Dedifferentiated amniotic fluid mesenchymal stem cell (primary cell): ENCODE measurements at regions not wholly inside any gene's neighbourhood (a gene's known extent, or its start where the extent isn't known, plus 50 kb on each side); places are given as distances from the start of the nearest gene placed in this dataset.

ENCODE experiments used
- DNase-seq: peaks from one replicate; pipeline ENCODE4 v3.0.0-alpha.2; 2016; ENCODE audit errors: extremely low spot score

DNA sequence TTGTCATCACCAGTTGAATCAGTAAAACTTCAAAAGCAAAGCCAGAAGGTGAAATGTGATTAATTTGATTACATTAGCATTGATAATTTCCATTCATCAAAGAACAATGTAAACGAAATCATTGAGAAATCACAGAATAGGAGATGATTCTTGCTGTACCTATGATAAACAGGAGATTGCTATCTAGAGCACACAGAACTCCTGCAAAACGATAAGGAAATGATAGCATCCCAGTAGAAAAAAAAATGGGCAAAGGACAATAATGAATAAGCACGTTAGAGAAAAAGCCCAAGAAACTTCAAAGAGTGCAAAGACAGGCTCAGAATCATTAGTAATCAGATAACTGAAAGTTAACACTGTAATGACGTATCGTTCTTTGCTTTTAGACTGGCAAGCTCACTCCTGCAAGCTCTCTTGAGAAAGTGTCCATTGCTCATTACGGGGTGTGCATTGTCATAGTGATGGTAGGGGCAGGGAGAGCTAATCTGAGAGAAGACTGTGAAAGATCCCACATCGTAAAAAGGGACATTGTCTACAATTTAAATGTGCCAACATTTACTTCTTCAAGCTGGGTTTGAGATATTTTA is 143.6 kb downstream of the SPP2 start:
- DNase-seq = no peak

DNA sequence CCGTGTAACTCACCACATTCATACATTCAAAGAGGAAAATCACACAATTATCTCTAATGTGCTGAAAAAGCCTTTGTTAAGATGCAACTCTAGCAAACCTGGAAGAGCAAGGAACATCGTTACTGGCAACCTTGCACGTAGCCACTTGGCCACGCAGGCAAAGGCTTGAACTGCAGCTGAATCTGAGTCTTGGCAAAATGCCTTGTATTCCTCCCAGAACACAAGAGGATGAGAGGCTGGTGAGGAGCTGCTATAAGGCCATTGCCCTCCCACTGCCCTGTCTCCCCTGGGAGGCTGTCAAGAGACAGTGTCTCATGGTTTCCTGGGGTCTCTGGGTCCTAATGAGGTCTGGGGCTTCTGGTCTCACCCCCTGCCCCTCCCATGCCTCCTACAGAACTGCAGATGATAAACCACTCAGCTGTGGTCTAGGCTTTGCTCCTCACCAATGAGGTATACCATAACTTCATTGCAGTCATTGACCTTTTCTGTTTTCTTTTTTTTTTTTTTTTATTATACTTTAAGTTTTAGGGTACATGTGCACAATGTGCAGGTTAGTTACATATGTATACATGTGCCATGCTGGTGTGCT is 141.4 kb downstream of the SPP2 start:
- DNase-seq = no peak

DNA sequence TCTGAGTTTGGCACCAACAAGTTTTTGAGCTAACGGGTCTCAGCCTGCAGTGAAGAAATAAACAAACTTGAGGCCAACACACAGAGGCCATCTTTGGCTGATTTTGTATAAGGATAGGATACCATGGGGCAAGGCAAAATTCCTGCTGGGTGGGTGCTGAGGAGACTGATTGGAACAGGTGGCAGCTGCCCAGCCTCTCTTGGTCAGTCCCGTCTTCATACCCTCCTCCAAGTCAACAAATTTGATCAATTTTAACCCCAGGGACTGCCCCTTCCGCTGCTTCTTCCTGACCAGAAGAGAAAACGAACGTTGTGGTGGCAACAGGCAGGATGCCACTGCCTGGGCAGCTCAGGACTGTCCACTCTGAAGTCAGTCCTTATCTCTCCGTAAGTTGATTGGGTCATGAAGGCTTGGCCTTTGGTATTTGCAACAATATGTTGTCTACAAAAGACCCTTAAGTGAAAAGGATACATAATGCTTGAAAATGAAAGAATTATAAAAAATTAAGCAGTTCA is 139.3 kb downstream of the SPP2 start:
- no peak for DNase-seq

DNA sequence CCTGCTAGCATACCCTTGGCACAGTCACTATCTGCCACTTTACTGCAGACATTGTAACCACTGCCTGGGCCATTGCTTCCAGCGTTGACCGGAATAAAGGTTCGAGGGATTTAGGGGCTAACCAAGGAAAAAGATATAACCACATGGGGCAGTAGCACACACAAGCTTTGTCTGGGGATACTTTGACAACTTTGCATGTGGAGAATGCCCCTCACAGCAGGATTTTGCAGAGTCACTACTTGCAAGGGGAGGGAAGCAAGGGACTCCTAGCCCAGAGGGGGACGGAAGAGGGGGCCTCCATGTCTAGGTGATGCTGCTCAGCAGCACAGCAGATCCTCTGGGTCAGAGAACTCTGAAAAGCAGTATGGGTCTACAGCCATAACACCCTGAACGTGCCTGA is 138.7 kb downstream of the SPP2 start:
- no peak for DNase-seq

DNA sequence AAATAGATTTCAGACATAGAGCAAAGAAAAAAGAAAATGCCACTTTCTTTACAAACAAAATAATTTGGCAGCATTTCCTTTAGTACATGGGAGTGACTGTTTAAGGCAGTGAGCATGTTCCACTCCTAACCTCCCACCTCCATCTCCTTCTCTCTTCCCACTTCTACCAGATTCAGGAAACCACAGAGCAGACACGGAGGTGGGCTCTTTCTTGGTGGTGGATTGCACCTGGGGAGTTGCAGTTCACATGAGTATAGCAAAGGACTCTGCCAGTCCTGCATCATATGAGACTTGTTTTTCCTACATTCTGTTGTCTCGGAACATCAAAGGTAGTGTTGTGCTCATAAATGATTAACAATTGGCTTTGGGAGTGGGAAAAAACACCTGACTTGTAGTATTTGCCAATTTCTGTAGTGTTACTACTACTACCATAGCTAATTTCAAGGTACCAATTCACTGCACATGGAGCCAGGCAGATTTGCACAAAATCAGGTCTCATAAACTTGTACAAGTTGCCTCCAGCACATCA is 137.2 kb downstream of the SPP2 start:
- no peak for DNase-seq

DNA sequence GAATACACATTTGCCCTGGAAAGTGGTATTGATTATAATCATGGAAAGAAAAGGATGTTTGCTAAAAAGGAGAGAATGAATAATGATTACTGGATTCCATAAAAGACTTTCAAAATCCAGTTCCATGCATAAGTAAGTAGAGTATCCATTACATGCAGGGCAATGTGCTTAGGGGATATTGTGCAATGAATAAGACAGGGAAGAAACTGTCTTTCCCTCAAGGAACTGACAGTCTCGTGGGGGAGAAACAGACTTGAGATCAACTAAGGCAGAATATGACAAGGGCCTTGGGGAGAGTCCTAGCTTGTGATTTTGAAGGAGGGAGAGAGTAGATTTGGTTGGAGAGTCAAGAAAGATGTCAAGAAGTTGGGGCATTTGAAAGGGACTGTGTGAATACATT is 130.6 kb downstream of the SPP2 start:
- no peak for DNase-seq

DNA sequence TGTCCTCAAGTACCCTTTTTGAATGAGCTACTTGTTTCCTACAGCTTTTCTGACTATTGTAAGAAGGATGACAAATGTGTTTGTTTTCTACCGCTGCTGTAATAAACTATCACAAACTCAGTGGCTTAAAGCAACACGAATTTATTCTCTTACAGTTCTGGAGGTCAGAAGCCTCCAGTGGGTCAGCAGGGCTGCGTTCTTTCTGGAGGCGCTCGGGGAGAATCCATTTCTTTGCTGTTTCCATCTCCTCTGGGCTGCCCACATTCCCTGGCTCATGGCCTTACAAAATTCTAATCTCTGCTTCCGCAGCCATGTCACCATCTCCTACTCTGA is 128.5 kb downstream of the SPP2 start:
- DNase-seq = no peak

DNA sequence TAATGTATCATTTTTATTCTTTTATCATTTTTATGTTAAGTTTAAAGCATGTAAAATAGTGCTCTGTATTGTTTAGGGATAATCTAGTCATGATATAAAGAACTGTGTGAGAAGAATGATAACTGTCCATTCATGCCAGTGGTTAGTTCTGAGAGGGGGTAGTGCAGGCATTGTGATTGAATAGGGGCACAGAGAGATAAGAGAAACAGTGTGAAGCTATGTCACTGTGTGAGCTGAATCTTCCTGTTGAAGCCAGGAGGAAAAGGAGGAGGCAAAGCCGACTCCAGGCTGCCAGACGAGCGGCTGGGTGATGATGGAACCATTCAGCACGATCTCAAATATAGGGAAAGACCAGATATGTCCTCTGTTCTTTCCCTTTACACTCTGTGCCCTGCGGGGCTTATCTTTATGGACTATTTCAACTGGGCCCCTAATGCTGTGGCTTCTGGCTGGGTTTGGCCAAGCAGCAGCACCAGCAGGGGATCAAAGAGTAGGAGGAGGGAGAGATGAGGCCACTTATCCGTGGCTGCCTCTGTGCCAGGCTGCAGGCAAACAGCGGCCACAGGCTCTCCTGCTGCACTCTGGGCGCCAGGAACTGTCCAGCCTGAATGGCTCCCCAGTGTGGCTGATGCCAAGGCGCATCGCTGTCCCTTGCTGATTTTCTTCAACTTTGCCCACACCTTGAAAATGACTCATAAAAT is 128.0 kb downstream of the SPP2 start:
- DNase-seq = no peak

DNA sequence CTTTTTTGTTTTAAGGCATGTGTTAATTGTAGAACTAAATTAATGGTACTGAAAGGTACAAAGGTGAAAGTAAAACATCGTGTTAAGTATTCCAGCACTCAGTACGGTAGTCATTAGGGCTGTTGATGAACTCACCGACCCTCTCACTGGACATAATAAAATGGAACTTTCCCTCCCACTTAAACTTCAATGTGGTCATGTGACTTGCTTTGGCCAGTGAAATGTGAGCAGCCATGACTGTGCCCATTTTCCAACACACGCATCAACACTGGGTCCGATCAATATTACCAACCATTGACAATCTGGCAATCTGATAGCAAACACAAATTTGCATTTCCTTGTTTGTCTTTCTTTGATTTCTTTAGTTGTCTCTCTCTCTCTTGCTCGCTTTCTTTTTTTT is 125.1 kb downstream of the SPP2 start:
- DNase-seq = no peak

DNA sequence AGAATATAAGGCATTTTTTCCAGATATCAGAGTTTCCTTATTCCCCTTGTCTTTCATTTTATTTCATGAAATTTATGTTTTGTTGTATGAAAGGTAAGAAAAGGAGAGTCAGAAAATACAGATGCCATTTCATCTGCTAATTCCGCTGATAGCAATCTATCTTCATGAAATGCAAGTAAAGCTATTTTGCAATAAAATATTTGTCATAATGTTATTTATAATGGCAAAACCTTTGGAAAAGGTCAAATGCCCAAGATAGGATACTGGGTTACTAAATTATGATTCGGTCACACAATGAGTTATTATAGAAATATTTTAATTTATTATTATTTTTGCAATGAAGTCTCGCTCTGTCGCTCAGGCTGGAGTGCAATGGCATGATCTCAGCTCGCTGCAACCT is 124.2 kb downstream of the SPP2 start:
- no peak for DNase-seq

DNA sequence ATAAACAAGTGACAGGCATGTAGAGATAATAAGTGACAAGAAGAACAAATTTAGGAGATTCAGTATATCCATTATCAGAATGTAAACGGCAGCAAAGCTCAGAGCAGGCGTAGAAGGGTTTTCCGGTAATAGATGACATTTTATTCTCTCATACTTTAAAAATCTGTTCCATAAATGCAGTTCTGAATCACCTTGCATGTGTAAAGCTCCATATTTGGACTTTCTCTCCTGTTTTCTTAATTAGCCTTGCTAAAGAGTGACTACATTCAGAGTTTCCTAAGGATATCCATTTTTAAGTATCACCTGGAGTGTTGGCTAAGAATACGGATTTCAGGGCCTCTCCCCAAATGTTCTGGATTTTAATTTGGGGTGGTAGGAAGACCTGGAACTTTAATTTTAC is 122.0 kb downstream of the SPP2 start:
- no peak for DNase-seq

DNA sequence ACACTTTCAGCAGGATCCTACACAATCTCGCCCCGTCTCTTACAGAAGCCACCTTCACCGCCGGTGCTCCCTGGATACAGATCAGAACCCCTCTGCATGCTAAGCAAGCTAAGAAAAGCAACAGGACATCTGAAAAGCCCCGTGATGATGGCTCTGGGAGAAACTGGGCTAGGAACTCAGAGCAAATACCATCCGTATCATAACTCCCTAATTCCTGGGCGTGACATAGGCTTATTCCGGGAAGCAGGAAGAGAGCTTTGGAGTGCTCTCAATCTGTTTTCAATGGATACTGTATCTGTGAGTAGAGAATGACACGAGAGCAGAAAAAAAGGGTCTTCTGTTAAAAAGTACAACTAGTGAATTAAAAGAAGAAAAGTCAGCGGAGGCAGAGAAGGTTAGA is 121.6 kb downstream of the SPP2 start:
- no peak for DNase-seq

DNA sequence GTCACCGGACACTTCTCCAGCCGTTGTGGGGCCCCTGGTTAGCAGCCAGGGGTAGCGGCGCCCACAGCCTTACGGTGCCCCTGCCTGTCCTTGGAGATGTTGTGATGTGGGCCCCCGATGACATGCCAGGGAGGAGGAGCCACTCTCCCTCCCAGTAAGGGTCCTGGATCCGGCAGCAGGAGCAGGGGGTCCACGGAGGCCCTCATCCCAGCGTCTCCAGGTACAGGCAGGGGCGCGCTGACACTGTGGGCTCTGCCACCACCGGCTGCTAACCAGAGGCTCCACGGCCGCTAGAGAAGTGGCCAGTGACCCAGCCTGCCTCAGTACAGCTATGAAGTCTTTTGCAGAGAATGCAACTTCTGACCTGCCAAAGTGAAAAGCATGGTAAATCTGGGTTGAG is 121.2 kb downstream of the SPP2 start:
- DNase-seq = no peak

DNA sequence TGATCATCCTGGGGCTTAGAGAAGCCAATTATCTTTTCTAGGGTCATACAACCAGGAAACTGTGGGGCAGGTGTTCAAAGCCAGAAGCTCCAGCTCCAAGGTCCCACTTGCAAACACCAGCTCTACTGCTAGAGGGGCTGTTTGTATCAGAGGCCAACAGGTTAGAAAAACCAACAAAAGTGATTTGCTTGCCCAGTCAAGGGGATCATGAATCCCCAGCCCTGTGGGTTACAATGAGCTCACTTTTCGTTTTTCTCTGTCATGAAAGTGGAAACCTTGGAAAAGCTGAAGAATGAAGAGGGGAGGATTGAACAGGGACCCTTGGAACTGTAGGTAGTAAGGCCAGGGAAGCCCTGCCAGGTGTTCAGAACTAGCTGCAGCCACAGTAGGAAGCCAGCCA is 119.2 kb downstream of the SPP2 start:
- DNase-seq = no peak

DNA sequence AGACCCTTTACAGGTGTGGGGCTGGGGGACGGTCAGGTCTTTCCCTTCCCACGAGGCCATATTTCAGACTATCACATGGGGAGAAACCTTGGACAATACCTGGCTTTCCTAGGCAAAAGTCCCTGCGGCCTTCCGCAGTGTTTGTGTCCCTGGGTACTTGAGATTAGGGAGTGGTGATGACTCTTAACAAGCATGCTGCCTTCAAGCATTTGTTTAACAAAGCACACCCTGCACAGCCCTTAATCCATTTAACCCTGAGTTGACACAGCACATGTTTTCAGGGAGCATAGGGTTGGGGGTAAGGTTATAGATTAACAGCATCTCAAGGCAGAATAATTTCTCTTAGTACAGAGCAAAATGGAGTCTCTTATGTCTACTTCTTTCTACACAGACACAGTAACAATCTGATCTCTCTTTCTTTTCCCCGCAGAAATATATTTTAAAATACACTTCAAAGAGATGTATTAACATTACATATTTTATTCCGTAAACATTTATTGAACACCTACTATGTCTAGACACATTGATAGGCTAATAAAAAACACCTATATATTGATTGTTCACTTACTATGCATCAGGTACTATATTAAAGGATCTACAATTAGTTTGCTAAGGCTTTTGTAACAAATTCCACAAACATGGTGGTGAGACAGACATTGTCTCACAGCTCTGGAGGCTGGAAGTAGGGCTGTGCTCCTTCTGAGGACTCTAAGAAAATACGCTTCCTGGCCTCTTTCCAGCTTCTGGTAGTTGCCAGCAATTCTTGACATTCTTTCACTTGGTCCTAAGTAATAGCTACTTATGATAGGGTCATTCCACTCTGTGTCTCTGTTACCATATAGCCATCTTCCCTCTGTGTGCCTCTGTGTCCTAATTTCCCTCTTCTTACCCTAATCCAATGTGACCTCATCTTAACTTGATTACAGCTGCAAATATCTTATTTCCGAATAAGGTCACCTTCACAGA is 118.4 kb downstream of the SPP2 start:
- DNase-seq = peak; percentile 74

DNA sequence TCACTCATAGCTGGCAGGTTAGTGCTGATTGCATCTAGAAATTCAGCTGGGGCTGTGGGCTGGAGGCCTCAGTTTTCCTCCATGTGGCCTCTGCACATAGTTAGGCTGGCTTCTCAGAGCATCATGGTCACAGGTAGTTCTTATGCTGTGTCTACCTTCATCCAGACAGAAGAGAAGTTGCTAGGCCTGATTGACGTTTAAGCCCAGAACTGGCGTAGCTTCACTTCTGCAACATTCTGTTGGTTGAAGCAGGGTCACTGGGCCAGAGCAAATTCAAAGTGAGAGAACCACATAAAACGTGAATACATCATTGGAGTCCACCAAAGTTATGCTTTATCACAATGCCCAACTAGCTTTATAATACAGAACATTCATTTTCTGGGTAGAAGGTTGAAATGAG is 116.0 kb downstream of the SPP2 start:
- no peak for DNase-seq

DNA sequence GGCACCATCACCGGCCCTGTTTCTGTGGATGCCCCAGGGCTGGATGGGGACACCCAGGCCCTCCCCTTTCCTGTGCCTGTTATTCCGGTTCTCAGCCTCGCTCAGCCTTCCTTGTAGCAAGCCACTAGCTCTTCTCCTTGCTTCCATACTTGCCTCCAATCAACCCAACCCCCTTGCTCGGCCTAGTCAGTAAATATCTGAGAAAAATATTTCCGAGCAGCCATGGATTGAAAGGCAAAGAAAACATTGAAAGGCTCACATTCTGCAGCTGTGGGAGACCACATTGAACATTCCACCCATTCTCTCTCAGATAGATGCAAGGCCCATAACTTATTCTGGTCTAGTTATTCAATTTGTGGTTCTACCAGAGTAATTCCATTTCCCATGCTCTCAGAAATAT is 114.9 kb downstream of the SPP2 start:
- peak; percentile 45 for DNase-seq

DNA sequence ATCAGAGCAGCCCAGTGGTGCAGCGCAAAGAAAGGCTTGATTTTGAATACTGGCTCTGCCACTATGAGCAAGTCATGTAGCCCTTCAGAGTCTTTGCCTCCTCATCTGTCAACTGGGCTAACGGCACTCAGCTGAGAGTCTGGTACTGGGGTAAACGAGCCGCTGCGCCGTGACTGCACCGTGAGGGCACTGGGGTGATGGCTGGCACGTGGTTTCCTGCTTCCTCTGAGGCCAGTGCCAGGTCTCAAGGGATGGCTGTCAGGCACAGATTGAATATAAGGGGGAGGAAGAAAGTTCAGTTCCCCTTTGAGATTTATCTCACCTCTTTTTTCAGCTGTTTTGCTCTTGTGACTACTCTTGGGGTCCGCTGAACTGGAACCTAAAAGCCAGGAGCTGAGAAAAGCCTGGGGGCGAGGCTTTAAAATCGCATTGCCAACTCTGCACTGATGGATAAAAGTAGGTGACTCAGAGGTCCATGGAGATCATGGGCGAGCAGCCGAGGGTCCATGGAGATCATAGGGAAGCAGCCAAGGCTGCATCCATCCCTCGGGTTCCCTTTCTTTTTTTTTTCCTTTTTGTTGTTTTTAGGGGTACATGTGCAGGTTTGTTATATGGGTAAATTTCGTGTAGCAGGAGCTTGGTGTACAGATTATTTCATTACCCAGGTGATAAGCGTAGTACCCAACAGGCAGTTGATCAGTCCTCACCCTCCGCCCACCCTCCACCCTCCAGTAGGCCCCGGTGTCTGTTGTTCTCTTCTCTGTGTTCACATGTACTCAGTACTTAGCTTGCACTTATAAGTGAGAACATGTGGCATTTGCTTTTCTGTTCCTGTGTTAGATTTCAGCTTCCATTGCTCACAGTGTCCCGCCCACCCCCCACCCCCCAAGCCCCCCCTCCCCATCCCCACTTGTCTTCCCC is 114.3 kb downstream of the SPP2 start:
- DNase-seq = no peak

DNA sequence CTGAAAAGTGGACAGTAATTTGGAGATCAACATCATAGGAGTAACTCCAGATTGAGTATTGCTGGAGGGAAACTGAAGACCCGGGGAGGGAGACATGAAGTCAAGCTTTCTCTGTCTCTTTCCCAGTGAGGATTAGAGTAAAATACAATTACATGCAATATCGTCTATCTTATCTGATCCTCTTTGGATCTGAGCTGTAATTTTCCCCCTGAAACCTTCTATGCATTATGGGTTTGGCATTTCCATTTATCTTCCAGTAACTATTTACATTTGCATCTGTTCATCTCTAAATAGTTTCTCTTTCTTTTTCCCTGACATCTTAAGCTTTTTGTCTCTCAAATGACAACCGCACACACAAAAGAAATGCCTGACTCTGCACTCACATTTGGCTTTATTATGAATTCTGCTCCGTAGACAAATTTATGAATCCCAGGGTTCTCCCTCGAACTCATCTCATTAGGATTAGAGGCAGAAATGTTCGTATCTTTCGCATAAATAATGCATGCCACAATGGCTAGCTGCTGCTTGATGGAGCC is 113.1 kb downstream of the SPP2 start:
- DNase-seq = no peak

DNA sequence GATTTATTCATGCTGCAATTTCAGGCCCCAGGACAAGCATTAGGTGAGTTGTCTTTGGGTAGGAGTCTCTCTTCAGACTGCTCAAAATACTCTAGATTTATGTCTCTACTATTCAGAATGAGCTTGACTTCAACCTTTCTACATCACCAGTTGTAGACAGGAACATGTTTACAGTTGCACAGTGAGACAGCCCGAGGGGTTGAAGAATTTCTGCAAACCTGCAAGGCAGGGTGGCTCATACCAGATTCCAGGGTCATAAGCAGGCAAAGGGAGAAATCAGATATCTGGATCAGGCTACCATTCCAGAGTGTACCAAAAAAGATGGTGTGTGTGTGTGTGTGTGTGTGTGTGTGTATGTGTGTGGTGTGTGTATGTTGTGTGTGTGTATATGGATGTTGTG is 112.4 kb downstream of the SPP2 start:
- DNase-seq = no peak

DNA sequence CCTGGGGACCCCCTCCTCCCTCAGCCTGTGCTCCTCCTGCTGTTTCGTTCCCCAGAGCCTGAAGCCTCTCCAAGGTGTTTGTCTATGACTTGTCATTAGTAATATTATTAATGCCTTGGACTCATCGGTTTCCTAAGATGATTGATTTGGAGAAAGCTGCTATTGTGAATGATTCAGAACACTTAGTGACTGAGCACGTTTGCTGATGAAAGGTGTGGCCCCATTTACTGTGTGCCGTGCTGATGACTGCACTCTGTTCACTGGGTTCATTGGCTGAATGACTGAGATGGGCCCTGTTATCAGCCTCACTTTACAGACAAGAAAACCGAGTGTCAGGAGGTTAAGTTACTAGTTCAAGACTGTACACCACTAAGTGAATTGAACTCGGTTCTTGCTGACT is 111.4 kb downstream of the SPP2 start:
- no peak for DNase-seq
